ENCODE measurements at regions not wholly inside any gene's neighbourhood (a gene's known extent, or its start where the extent isn't known, plus 50 kb on each side); places are given as distances from the start of the nearest gene placed in this dataset.

DNA sequence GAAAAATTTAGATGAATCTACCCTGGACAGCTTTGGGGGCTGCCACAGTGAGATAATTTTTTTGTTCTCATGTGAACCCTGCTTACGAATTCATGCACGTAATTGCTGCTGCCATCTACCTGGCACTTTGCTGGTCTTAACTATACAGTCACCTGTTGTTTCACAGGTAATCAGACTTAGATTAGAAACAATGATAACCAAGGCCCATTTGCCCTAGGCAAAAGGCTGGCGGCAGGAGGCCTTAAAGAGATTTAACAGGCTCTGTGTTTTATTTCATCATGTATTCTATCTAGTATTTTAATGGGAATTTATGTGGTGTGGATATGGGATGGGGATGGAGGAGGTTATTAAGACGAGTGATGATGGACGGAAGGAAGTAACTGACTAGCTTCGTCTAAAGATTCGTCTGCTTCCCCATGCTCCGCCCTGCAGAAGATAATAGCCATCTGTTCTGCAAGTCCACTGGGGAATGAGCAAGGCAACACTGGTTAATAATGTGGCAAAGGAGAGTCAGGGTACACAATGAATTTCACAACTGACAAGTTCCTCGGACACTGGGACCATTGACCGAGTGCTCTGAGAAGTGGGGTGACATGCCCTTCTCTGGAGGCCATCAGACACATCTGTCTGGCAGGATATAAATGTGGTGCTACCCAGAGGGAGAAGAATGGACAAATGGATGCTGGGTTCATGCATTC is 291.8 kb upstream of the TNP1 start:
- Histone ChIP-seq H2AFZ (ENCODE audit: low read length) (no peak overlapping the region), H3K4me2 (ENCODE audit: low read length) (no peak overlapping the region), H3K9me2 (ENCODE audit: insufficient read depth, low read length) (no peaks in the 10 kb centered on the region), H3K27ac (ENCODE audit: low read depth, low read length, poor library complexity, severe bottlenecking) (no peak overlapping the region), H3K79me2 (ENCODE audit: insufficient read depth, low read depth, low read length) (no peaks in the 10 kb centered on the region), H4K20me1 (ENCODE audit: insufficient read depth, low read length) (no peaks in the 10 kb centered on the region), H3K36me3 (ENCODE audit: insufficient read depth, low read length) (no peaks in the 10 kb centered on the region), H3K4me1 (ENCODE audit: insufficient read depth, low read length, poor library complexity, severe bottlenecking) (no peaks in the 10 kb centered on the region), H3K4me3 (ENCODE audit: low read depth, low read length, poor library complexity, severe bottlenecking) (no peak overlapping the region), H3K9me3 (ENCODE audit: low read length) (no peaks in the 10 kb centered on the region)
- TF ChIP-seq CTCF (conservative IDR thresholded peaks at IDR 0.05; ENCODE audit: low read length) = no peak
- no peak for TF ChIP-seq EZH2phosphoT487 (IDR thresholded peaks at IDR 0.05; ENCODE audit: borderline replicate concordance, low read depth, low read length)
- DNase-seq (ENCODE audit: low spot score) = no peak
- ChIA-PET POLR2A (no interaction called here), CTCF (ENCODE audit: unreplicated experiment) (no interaction called here)
- intact Hi-C loops (cut with micrococcal nuclease; ENCODE audit: unreplicated experiment) = no loop called here
- BruUV-seq (replicated peaks) = no TSS peak

DNA sequence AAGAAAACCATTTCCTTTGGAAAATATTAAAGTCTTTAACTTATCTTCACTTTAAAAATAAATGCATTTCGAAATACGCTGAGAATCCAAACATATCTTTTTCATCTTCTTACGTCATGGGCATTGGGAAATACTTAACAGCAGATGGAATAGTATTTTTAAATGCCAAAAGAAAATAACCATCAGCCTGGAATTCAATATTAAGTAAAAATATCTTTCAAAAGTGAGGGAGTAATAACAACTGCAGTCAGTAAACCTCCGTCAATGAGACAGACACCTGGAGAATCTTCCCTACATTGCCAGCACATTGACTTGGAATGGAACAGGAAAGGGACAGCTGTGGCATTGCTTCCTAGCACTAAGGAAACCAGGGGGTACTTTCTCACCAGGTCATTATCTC is 290.4 kb upstream of the TNP1 start:
- no peak for TF ChIP-seq CTCF (conservative IDR thresholded peaks at IDR 0.05; ENCODE audit: low read length)
- no peak for TF ChIP-seq EZH2phosphoT487 (IDR thresholded peaks at IDR 0.05; ENCODE audit: borderline replicate concordance, low read depth, low read length)
- H3K79me2 ChIP-seq (ENCODE audit: insufficient read depth, low read depth, low read length) = no peaks in the 10 kb centered on the region
- no TSS peak for BruUV-seq (replicated peaks)
- no peak overlapping the region for H3K4me3 ChIP-seq (ENCODE audit: low read depth, low read length, poor library complexity, severe bottlenecking)
- no peaks in the 10 kb centered on the region for H3K9me3 ChIP-seq (ENCODE audit: low read length)
- no peak overlapping the region for H3K4me2 ChIP-seq (ENCODE audit: low read length)
- no peak overlapping the region for H3K27ac ChIP-seq (ENCODE audit: low read depth, low read length, poor library complexity, severe bottlenecking)
- H3K36me3 ChIP-seq (ENCODE audit: insufficient read depth, low read length) = no peaks in the 10 kb centered on the region
- DNase-seq (ENCODE audit: low spot score) = no peak
- no peaks in the 10 kb centered on the region for H4K20me1 ChIP-seq (ENCODE audit: insufficient read depth, low read length)
- ChIA-PET CTCF (ENCODE audit: unreplicated experiment) (no interaction called here), POLR2A (interaction anchor here (1.1 kb wide), 1 partner anchor 504 kb away, joined by 3 read pairs; no protein-coding TSS in a partner anchor)
- no peaks in the 10 kb centered on the region for H3K4me1 ChIP-seq (ENCODE audit: insufficient read depth, low read length, poor library complexity, severe bottlenecking)
- intact Hi-C loops (cut with micrococcal nuclease; ENCODE audit: unreplicated experiment) = no loop called here
- no peaks in the 10 kb centered on the region for H3K9me2 ChIP-seq (ENCODE audit: insufficient read depth, low read length)
- no peak overlapping the region for H2AFZ ChIP-seq (ENCODE audit: low read length)

DNA sequence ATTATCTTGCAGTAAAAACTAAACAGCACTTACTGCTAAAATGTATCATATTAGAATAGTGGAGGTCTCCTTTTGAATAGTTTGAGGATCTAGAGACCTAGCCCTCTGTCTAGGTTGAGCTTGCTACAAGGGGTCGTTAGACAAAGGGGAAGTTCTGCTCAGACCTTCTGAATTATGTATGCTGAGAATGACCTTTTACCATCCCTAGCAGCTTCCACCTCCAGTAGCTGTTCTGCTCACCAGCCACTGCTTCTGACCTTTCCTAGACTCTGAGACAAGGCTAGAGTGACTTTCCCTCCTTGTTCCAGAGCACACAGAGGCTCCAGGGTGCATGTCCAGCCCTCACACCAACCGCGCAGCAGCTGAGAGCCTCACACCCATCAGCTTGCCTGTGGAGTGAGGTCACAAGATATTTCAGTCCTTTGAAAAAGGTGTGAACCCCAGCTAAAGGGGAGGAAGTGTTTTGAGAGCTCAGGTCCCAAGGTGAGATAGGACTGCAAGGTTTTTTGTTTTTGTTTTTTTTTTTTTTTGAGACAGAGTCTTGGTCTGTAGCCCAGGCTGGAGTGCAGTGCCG is 289.3 kb upstream of the TNP1 start:
- no peak for TF ChIP-seq EZH2phosphoT487 (IDR thresholded peaks at IDR 0.05; ENCODE audit: borderline replicate concordance, low read depth, low read length)
- no peak for TF ChIP-seq CTCF (conservative IDR thresholded peaks at IDR 0.05; ENCODE audit: low read length)
- ChIA-PET POLR2A (interaction anchor here (0.6 to 0.7 kb wide), 3 partner anchors 25 to 84 kb away, joined by 3 to 5 read pairs (median 3); no protein-coding TSS in a partner anchor), CTCF (ENCODE audit: unreplicated experiment) (no interaction called here)
- Histone ChIP-seq H3K36me3 (ENCODE audit: insufficient read depth, low read length) (no peaks in the 10 kb centered on the region), H3K27ac (ENCODE audit: low read depth, low read length, poor library complexity, severe bottlenecking) (no peak overlapping the region), H2AFZ (ENCODE audit: low read length) (no peak overlapping the region), H3K4me2 (ENCODE audit: low read length) (no peak overlapping the region), H3K4me3 (ENCODE audit: low read depth, low read length, poor library complexity, severe bottlenecking) (no peak overlapping the region), H3K79me2 (ENCODE audit: insufficient read depth, low read depth, low read length) (no peaks in the 10 kb centered on the region), H3K4me1 (ENCODE audit: insufficient read depth, low read length, poor library complexity, severe bottlenecking) (no peaks in the 10 kb centered on the region), H3K9me3 (ENCODE audit: low read length) (no peaks in the 10 kb centered on the region), H4K20me1 (ENCODE audit: insufficient read depth, low read length) (no peaks in the 10 kb centered on the region), H3K9me2 (ENCODE audit: insufficient read depth, low read length) (no peaks in the 10 kb centered on the region)
- no TSS peak for BruUV-seq (replicated peaks)
- no peak for DNase-seq (ENCODE audit: low spot score)
- intact Hi-C loops (cut with micrococcal nuclease; ENCODE audit: unreplicated experiment) = no loop called here
